Spleen (tissue), 7 donors: ENCODE measurements at regions not wholly inside any gene's neighbourhood (a gene's known extent, or its start where the extent isn't known, plus 50 kb on each side); places are given as distances from the start of the nearest gene placed in this dataset.

Experiments used
- POLR2A ChIP-seq, 3 donors: fragments of 450-650 bp; IDR thresholded peaks; one replicate each; pipeline ENCODE4 v1.5.1; 2017; ENCODE audit warnings: antibody characterized with exemption in 3 of 3, mild to moderate bottlenecking in 1 of 3
- POLR2AphosphoS5 ChIP-seq, 3 donors: sonication (generic); formaldehyde crosslinking; IDR thresholded peaks; one replicate each; pipeline ENCODE4 v1.5.1; 2017; ENCODE audit warnings: antibody characterized with exemption in 3 of 3
- TF ChIP-seq, protein P1 (sequence below), 11 experiments: fragments of 200-600 bp in 7 of 11; fragments of 450-650 bp in 4 of 11; sonication (generic) in 4 of 11; IDR thresholded peaks in 8 of 11; conservative IDR thresholded peaks in 3 of 11; 1 replicate in 7 of 11; 2 replicates in 4 of 11; pipeline versions ENCODE4 v1.4.0 to v1.8.0; 2016 to 2021; ENCODE audit warnings: antibody characterized with exemption in 11 of 11, inconsistent platforms in 4 of 11, mild to moderate bottlenecking in 1 of 11
- donor health status: DM: no; HTN: no; CAD: no; lungs with moderate emphysema.
- donor health status: DM: no; HTN: no; CAD: no.
- donor health status: DM: no; HTN: no; CAD: no.

DNA sequence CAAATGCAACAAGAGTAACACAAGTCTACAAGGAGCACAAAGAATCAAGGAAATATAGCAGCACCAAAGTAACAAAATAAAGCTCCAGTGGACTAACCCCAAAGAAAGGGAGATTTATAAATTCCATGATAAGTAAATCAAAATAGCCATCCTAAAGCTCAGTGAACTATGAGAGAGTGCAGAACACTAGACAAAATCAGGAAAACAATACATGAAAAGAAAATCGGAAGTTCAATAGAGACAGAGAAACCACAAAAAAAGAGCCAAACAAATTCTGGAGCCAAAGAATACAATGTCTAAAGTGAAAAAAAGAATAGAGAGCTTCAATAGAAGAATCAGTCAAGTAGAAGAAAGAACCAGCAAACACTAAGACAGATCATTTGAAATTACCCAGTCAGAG, 247.3 kb upstream of the TENT5A start:
- TF ChIP-seq, protein P1, sequence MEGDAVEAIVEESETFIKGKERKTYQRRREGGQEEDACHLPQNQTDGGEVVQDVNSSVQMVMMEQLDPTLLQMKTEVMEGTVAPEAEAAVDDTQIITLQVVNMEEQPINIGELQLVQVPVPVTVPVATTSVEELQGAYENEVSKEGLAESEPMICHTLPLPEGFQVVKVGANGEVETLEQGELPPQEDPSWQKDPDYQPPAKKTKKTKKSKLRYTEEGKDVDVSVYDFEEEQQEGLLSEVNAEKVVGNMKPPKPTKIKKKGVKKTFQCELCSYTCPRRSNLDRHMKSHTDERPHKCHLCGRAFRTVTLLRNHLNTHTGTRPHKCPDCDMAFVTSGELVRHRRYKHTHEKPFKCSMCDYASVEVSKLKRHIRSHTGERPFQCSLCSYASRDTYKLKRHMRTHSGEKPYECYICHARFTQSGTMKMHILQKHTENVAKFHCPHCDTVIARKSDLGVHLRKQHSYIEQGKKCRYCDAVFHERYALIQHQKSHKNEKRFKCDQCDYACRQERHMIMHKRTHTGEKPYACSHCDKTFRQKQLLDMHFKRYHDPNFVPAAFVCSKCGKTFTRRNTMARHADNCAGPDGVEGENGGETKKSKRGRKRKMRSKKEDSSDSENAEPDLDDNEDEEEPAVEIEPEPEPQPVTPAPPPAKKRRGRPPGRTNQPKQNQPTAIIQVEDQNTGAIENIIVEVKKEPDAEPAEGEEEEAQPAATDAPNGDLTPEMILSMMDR (IDR thresholded peaks at IDR 0.05 in 8 of 11, conservative IDR thresholded peaks at IDR 0.05 in 3 of 11): no peak
- TF ChIP-seq POLR2A (IDR thresholded peaks at IDR 0.05): no peak
- TF ChIP-seq POLR2AphosphoS5 (IDR thresholded peaks at IDR 0.05): no peak
